ENCODE measurements at regions not wholly inside any gene's neighbourhood (a gene's known extent, or its start where the extent isn't known, plus 50 kb on each side); places are given as distances from the start of the nearest gene placed in this dataset.
A peak's percentile ranks its signal among the peaks of the same experiment; 100 is the strongest.

DNA sequence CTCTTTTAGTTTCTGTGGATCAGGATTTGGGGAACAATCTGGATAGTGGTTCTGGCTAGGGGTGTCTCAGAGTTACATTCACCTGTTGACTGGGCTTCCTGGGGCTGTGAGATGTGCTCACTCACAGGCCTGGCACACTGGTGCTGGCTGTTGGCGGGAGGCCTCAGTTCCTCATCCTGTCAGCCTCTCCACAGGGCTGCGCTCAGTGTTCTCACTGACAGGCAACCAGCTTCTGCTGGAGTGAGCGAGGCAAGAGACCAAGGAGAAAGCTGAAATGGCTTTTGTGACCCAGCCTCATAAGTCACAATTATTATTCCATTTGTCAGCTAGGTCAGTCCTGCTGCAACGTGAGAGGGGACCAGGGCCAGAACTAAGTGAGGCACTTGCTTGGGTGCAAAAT is 180.6 kb upstream of the GLI2 start (continued):
- TF ChIP-seq, protein P1, sequence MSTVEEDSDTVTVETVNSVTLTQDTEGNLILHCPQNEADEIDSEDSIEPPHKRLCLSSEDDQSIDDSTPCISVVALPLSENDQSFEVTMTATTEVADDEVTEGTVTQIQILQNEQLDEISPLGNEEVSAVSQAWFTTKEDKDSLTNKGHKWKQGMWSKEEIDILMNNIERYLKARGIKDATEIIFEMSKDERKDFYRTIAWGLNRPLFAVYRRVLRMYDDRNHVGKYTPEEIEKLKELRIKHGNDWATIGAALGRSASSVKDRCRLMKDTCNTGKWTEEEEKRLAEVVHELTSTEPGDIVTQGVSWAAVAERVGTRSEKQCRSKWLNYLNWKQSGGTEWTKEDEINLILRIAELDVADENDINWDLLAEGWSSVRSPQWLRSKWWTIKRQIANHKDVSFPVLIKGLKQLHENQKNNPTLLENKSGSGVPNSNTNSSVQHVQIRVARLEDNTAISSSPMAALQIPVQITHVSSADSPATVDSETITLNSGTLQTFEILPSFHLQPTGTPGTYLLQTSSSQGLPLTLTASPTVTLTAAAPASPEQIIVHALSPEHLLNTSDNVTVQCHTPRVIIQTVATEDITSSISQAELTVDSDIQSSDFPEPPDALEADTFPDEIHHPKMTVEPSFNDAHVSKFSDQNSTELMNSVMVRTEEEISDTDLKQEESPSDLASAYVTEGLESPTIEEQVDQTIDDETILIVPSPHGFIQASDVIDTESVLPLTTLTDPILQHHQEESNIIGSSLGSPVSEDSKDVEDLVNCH (CRISPR knock-in tag; IDR thresholded peaks at IDR 0.05) = no peak
- TF ChIP-seq ZNF546 (CRISPR knock-in tag; conservative IDR thresholded peaks at IDR 0.05) = no peak
- TF ChIP-seq PTBP1 (IDR thresholded peaks at IDR 0.05; ENCODE audit: low read depth, low read length, poor library complexity, severe bottlenecking) = no peak
- TF ChIP-seq, protein P2, sequence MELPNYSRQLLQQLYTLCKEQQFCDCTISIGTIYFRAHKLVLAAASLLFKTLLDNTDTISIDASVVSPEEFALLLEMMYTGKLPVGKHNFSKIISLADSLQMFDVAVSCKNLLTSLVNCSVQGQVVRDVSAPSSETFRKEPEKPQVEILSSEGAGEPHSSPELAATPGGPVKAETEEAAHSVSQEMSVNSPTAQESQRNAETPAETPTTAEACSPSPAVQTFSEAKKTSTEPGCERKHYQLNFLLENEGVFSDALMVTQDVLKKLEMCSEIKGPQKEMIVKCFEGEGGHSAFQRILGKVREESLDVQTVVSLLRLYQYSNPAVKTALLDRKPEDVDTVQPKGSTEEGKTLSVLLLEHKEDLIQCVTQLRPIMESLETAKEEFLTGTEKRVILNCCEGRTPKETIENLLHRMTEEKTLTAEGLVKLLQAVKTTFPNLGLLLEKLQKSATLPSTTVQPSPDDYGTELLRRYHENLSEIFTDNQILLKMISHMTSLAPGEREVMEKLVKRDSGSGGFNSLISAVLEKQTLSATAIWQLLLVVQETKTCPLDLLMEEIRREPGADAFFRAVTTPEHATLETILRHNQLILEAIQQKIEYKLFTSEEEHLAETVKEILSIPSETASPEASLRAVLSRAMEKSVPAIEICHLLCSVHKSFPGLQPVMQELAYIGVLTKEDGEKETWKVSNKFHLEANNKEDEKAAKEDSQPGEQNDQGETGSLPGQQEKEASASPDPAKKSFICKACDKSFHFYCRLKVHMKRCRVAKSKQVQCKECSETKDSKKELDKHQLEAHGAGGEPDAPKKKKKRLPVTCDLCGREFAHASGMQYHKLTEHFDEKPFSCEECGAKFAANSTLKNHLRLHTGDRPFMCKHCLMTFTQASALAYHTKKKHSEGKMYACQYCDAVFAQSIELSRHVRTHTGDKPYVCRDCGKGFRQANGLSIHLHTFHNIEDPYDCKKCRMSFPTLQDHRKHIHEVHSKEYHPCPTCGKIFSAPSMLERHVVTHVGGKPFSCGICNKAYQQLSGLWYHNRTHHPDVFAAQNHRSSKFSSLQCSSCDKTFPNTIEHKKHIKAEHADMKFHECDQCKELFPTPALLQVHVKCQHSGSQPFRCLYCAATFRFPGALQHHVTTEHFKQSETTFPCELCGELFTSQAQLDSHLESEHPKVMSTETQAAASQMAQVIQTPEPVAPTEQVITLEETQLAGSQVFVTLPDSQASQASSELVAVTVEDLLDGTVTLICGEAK (IDR thresholded peaks at IDR 0.05) = no peak
- TF ChIP-seq, protein P2 (CRISPR knock-in tag; IDR thresholded peaks at IDR 0.05) = no peak
- TF ChIP-seq, protein P3, sequence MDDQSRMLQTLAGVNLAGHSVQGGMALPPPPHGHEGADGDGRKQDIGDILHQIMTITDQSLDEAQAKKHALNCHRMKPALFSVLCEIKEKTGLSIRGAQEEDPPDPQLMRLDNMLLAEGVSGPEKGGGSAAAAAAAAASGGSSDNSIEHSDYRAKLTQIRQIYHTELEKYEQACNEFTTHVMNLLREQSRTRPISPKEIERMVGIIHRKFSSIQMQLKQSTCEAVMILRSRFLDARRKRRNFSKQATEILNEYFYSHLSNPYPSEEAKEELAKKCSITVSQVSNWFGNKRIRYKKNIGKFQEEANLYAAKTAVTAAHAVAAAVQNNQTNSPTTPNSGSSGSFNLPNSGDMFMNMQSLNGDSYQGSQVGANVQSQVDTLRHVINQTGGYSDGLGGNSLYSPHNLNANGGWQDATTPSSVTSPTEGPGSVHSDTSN (CRISPR knock-in tag; IDR thresholded peaks at IDR 0.05; ENCODE audit: borderline replicate concordance) = no peak
- no peak for TF ChIP-seq ZNF446 (CRISPR knock-in tag; IDR thresholded peaks at IDR 0.05)
- TF ChIP-seq, protein P4, sequence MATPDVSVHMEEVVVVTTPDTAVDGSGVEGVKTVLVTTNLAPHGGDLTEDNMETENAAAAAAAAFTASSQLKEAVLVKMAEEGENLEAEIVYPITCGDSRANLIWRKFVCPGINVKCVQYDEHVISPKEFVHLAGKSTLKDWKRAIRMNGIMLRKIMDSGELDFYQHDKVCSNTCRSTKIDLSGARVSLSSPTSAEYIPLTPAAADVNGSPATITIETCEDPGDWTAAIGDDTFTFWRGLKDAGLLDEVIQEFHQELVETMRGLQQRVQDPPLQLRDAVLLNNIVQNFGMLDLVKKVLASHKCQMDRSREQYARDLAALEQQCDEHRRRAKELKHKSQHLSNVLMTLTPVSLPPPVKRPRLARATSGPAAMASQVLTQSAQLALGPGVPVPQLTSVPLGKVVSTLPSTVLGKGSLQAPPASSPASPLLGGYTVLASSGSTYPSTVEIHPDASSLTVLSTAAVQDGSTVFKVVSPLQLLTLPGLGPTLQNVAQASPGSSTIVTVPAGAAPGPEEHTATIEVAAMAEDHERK (CRISPR knock-in tag; IDR thresholded peaks at IDR 0.05; ENCODE audit: low read depth) = no peak
- no peak for TF ChIP-seq NFKB2 (CRISPR knock-in tag; IDR thresholded peaks at IDR 0.05; ENCODE audit: borderline replicate concordance)
- no peak for TF ChIP-seq SNAI1 (CRISPR knock-in tag; IDR thresholded peaks at IDR 0.05; ENCODE audit: borderline replicate concordance)
- TF ChIP-seq ZKSCAN1 (IDR thresholded peaks at IDR 0.05; ENCODE audit: low read length) = no peak
- TF ChIP-seq PHF20 (CRISPR knock-in tag; IDR thresholded peaks at IDR 0.05) = 0 out of 2 replicates have a peak, but pooled peaks have one; percentile 9
- TF ChIP-seq, protein P5, sequence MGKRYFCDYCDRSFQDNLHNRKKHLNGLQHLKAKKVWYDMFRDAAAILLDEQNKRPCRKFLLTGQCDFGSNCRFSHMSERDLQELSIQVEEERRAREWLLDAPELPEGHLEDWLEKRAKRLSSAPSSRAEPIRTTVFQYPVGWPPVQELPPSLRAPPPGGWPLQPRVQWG (CRISPR knock-in tag; IDR thresholded peaks at IDR 0.05; ENCODE audit: borderline replicate concordance, low read depth) = 0 out of 2 replicates have a peak, but pooled peaks have one; percentile 12
- TF ChIP-seq MEIS2 (CRISPR knock-in tag; IDR thresholded peaks at IDR 0.05) = no peak
